H1 (cell line): ENCODE measurements at regions not wholly inside any gene's neighbourhood (a gene's known extent, or its start where the extent isn't known, plus 50 kb on each side); places are given as distances from the start of the nearest gene placed in this dataset.

Experiments used
- CTCF ChIA-PET: fragments of 300-600 bp; sonication (Branson Sonifier 250); formaldehyde crosslinking; loops from one replicate; lab custom pipeline; 2021; ENCODE audit not compliant: partially characterized antibody; lab: Charles Lee
- POLR2A ChIA-PET: fragments of 300-600 bp; sonication (Branson Sonifier 250); formaldehyde crosslinking; loops from one replicate; lab custom pipeline; 2021; ENCODE audit warnings: inconsistent platforms; ENCODE audit not compliant: partially characterized antibody; lab: Charles Lee
- DNase-seq, 2 experiments: peaks; one replicate each; pipeline versions ENCODE4 v3.0.0 to v3.0.0-alpha.2; 2010 to 2022; ENCODE audit warnings: low spot score in 2 of 2, low read depth in 1 of 2, mixed read lengths in 1 of 2
- FAIRE-seq: peaks from 2 replicates; lab custom pipeline; 2011; peaks lifted over from hg19 to GRCh38; lab: Jason Lieb, UNC
- H2AFZ ChIP-seq: 2 replicates; pipeline ENCODE4 v1.8.1; 2012; ENCODE audit warnings: low read length, inconsistent platforms
- H2AK5ac ChIP-seq: 2 replicates; pipeline ENCODE4 v1.6.1; 2013; ENCODE audit warnings: low read depth, low read length
- H2BK120ac ChIP-seq: replicated peaks from 2 replicates; pipeline ENCODE3; 2013; ENCODE audit warnings: low read depth, low read length, inconsistent platforms
- H2BK12ac ChIP-seq: 2 replicates; pipeline ENCODE4 v1.6.1; 2013; ENCODE audit warnings: low read depth, low read length
- H2BK15ac ChIP-seq: 2 replicates; pipeline ENCODE4 v1.6.1; 2013; ENCODE audit warnings: low read length
- H2BK20ac ChIP-seq: 2 replicates; pipeline ENCODE4 v1.6.1; 2013; ENCODE audit warnings: low read length
- H2BK5ac ChIP-seq: 2 replicates; pipeline ENCODE4 v1.6.1; 2013; ENCODE audit warnings: low read depth, low read length
- H3K14ac ChIP-seq: 2 replicates; pipeline ENCODE4 v1.6.1; 2013; ENCODE audit warnings: inconsistent platforms; ENCODE audit not compliant: insufficient read length
- H3K18ac ChIP-seq: 2 replicates; pipeline ENCODE4 v1.6.1; 2013; ENCODE audit warnings: low read length; ENCODE audit errors: extremely low read depth
- H3K23ac ChIP-seq: 2 replicates; pipeline ENCODE4 v1.6.1; 2013; ENCODE audit warnings: inconsistent platforms; ENCODE audit not compliant: insufficient read length
- H3K23me2 ChIP-seq: 2 replicates; pipeline ENCODE4 v1.6.1; 2013; ENCODE audit warnings: low read depth, low read length
- H3K27ac ChIP-seq: 2 replicates; pipeline ENCODE4 v1.6.1; 2011; ENCODE audit warnings: low read depth, low read length, inconsistent platforms
- H3K27me3 ChIP-seq, 4 experiments: replicated peaks in 1 of 4; 1 replicate in 1 of 4; 2 replicates in 3 of 4; pipeline versions ENCODE4 v1.6.1 to v1.8.1; 2011 to 2013; ENCODE audit warnings: low read length in 3 of 4, mild to moderate bottlenecking in 3 of 4, inconsistent platforms in 2 of 4, mixed read lengths in 2 of 4, moderate library complexity in 1 of 4; ENCODE audit not compliant: control insufficient read depth in 3 of 4, insufficient read depth in 3 of 4; ENCODE audit errors: extremely low read depth in 1 of 4
- H3K36me3 ChIP-seq, 4 experiments: 2 replicates each; pipeline versions ENCODE4 v1.6.1 to v1.8.1; 2011 to 2013; ENCODE audit warnings: mild to moderate bottlenecking in 4 of 4, low read length in 3 of 4, moderate library complexity in 2 of 4, control low read depth in 1 of 4, inconsistent platforms in 1 of 4; ENCODE audit not compliant: insufficient read depth in 4 of 4, control insufficient read depth in 2 of 4
- H3K4ac ChIP-seq: replicated peaks from 2 replicates; pipeline ENCODE3; 2013; ENCODE audit warnings: low read length, low read depth, mixed read lengths, inconsistent platforms; ENCODE audit not compliant: insufficient read length
- H3K4me1 ChIP-seq, 4 experiments: replicated peaks in 1 of 4; 1 replicate in 1 of 4; 2 replicates in 3 of 4; pipeline versions ENCODE4 v1.6.1 to v1.8.1; 2011 to 2013; ENCODE audit warnings: low read length in 3 of 4, inconsistent platforms in 2 of 4, mixed read lengths in 1 of 4; ENCODE audit not compliant: insufficient read depth in 4 of 4, control insufficient read depth in 3 of 4
- H3K4me2 ChIP-seq, 2 experiments: 2 replicates each; pipeline versions ENCODE4 v1.6.1 to v1.8.1; 2011 to 2013; ENCODE audit warnings: low read depth in 2 of 2, low read length in 2 of 2, control low read depth in 1 of 2, inconsistent platforms in 1 of 2, mild to moderate bottlenecking in 1 of 2; ENCODE audit not compliant: insufficient read depth in 1 of 2
- H3K4me3 ChIP-seq, 4 experiments: fragments of 200-600, 300-600 bp in 1 of 4; sonication (generic), shearing (Covaris generic), sonication (Bioruptor Twin) in 1 of 4; 2 replicates each; pipeline versions ENCODE4 v1.5.1 to v1.8.1; 2011 to 2016; ENCODE audit warnings: low read length in 4 of 4, low read depth in 3 of 4, control low read depth in 2 of 4, inconsistent platforms in 2 of 4, mild to moderate bottlenecking in 2 of 4, mixed read lengths in 1 of 4, moderate library complexity in 1 of 4; ENCODE audit not compliant: insufficient read depth in 2 of 4; ENCODE audit errors: extremely low read depth in 1 of 4
- H3K56ac ChIP-seq: replicated peaks from 2 replicates; pipeline ENCODE3; 2013; ENCODE audit warnings: low read depth, mild to moderate bottlenecking, mixed read lengths, low read length, inconsistent platforms; ENCODE audit not compliant: insufficient read length
- H3K79me1 ChIP-seq: 2 replicates; pipeline ENCODE4 v1.6.1; 2013; ENCODE audit warnings: low read depth, low read length, control low read depth
- H3K79me2 ChIP-seq, 2 experiments: 2 replicates each; pipeline versions ENCODE4 v1.6.1 to v1.8.1; 2012 to 2013; ENCODE audit warnings: low read length in 2 of 2, mild to moderate bottlenecking in 2 of 2, inconsistent platforms in 1 of 2; ENCODE audit not compliant: insufficient read depth in 2 of 2, control insufficient read depth in 1 of 2
- H3K9ac ChIP-seq, 4 experiments: replicated peaks in 1 of 4; 1 replicate in 1 of 4; 2 replicates in 3 of 4; pipeline versions ENCODE4 v1.6.1 to v1.8.1; 2011 to 2013; ENCODE audit warnings: low read depth in 3 of 4, low read length in 3 of 4, control low read depth in 2 of 4, mild to moderate bottlenecking in 2 of 4, moderate library complexity in 2 of 4, inconsistent platforms in 1 of 4; ENCODE audit errors: extremely low read depth in 1 of 4
- H3K9me3 ChIP-seq, 2 experiments: 2 replicates each; pipeline versions ENCODE4 v1.6.1 to v1.8.1; 2012 to 2013; ENCODE audit warnings: mild to moderate bottlenecking in 2 of 2, moderate library complexity in 2 of 2, control low read depth in 1 of 2, inconsistent platforms in 1 of 2, low read depth in 1 of 2, low read length in 1 of 2, mixed read lengths in 1 of 2; ENCODE audit not compliant: insufficient read depth in 2 of 2
- H4K20me1 ChIP-seq, 2 experiments: replicated peaks in 1 of 2; 2 replicates each; pipeline versions ENCODE3 to v1.8.1; 2011 to 2013; ENCODE audit warnings: inconsistent platforms in 2 of 2, low read length in 2 of 2, mild to moderate bottlenecking in 1 of 2; ENCODE audit not compliant: insufficient read depth in 2 of 2, control insufficient read depth in 1 of 2
- H4K5ac ChIP-seq: 2 replicates; pipeline ENCODE4 v1.6.1; 2013; ENCODE audit warnings: low read length, low read depth, mixed read lengths, inconsistent platforms; ENCODE audit not compliant: insufficient read length
- H4K8ac ChIP-seq: 2 replicates; pipeline ENCODE4 v1.8.0; 2013; ENCODE audit warnings: mild to moderate bottlenecking, moderate library complexity, low read length, inconsistent platforms; ENCODE audit not compliant: insufficient read depth; ENCODE audit errors: extremely low read depth
- H4K91ac ChIP-seq: replicated peaks from 2 replicates; pipeline ENCODE3; 2013; ENCODE audit warnings: low read length, mixed read lengths, inconsistent platforms; ENCODE audit not compliant: insufficient read length
- BRCA1 ChIP-seq: IDR thresholded peaks from 2 replicates; pipeline ENCODE4 v1.6.1; 2012; ENCODE audit warnings: low read depth, low read length, improper control_type of control experiment
- CBX5 ChIP-seq: fragments of 300-800, 300-1000 bp; sonication (generic); IDR thresholded peaks from 2 replicates; pipeline ENCODE4 v1.7.1; 2016; ENCODE audit warnings: antibody characterized with exemption, low read length, low read depth
- EGR1 ChIP-seq: IDR thresholded peaks from 2 replicates; pipeline ENCODE4 v1.6.1; 2011; ENCODE audit warnings: low read depth, low read length, borderline replicate concordance
- FOSL1 ChIP-seq: IDR thresholded peaks from 2 replicates; pipeline ENCODE4 v1.6.1; 2011; ENCODE audit warnings: mild to moderate bottlenecking, low read depth, low read length, moderate library complexity; ENCODE audit not compliant: insufficient read depth
- GTF2F1 ChIP-seq: IDR thresholded peaks from 2 replicates; pipeline ENCODE4 v1.6.1; 2012; ENCODE audit warnings: low read depth, low read length, improper control_type of control experiment, borderline replicate concordance
- HDAC2 ChIP-seq, 2 experiments: fragments of 300-600 bp in 1 of 2; sonication (generic) in 1 of 2; IDR thresholded peaks; 2 replicates each; pipeline ENCODE4 v1.6.1; 2011 to 2012; ENCODE audit warnings: low read depth in 2 of 2, low read length in 2 of 2, mild to moderate bottlenecking in 2 of 2, moderate library complexity in 2 of 2, borderline replicate concordance in 1 of 2, inconsistent platforms in 1 of 2
- SIRT6 ChIP-seq: IDR thresholded peaks from one replicate; pipeline ENCODE4 v1.7.1; 2012; ENCODE audit warnings: low read length, inconsistent platforms
- SP2 ChIP-seq: IDR thresholded peaks from 2 replicates; pipeline ENCODE4 v1.6.1; 2012; ENCODE audit warnings: mild to moderate bottlenecking, low read length, inconsistent platforms
- SP4 ChIP-seq: IDR thresholded peaks from 2 replicates; pipeline ENCODE4 v1.6.1; 2012; ENCODE audit warnings: low read length, inconsistent platforms
- SRF ChIP-seq: IDR thresholded peaks from 2 replicates; pipeline ENCODE4 v1.6.1; 2011; ENCODE audit warnings: mild to moderate bottlenecking, low read depth, low read length, moderate library complexity

- no peak overlapping the region for H2BK15ac ChIP-seq
- TF ChIP-seq CBX5 = no peak
- no peak for TF ChIP-seq SP4
- no peak for TF ChIP-seq FOSL1
- TF ChIP-seq HDAC2 (IDR thresholded peaks at IDR 0.05; ENCODE audit: borderline replicate concordance in 1 of 2, low read depth in 2 of 2, low read length in 2 of 2) = no peak
- TF ChIP-seq GTF2F1 = no peak
- TF ChIP-seq SIRT6 = no peak
- no peak for TF ChIP-seq SP2
- no peak for TF ChIP-seq SRF
- no peak for TF ChIP-seq EGR1
- TF ChIP-seq BRCA1 = no peak
Measured at GRCh38 chr2:83378921-83379320, 1080.2 kb downstream of the SUCLG1 start.

More at GRCh38 chr2:83378921-83379320, 1080.2 kb downstream of the SUCLG1 start:
- Histone ChIP-seq H3K4me2 (no peak overlapping the region), H3K27ac (no peak overlapping the region), H2AFZ (no peak overlapping the region), H4K8ac (no peak overlapping the region), H3K9me3 (peaks cover 9 to 11% of the 10 kb centered on the region in 2 experiments), H3K79me2 (no peaks in the 10 kb centered on the region), H2BK12ac (no peak overlapping the region), H3K23me2 (no peaks in the 10 kb centered on the region), H3K4ac (no peak overlapping the region), H4K91ac (no peak overlapping the region), H3K27me3 (no peaks in the 10 kb centered on the region), H2BK20ac (no peak overlapping the region), H3K23ac (no peak overlapping the region), H3K9ac (no peak overlapping the region), H3K56ac (no peak overlapping the region), H4K5ac (no peak overlapping the region), H3K79me1 (no peaks in the 10 kb centered on the region), H3K4me3 (no peak overlapping the region), H3K18ac (no peak overlapping the region), H2BK5ac (no peak overlapping the region), H3K36me3 (peaks cover 0 to 6% (median 0%) of the 10 kb centered on the region in 4 experiments; a peak in 1 of 8 replicates), H4K20me1 (no peaks in the 10 kb centered on the region), H3K14ac (no peak overlapping the region), H2AK5ac (no peak overlapping the region), H3K4me1 (no peaks in the 10 kb centered on the region), H2BK120ac (no peak overlapping the region)
- DNase-seq (no peak), FAIRE-seq (no peak)
- ChIA-PET CTCF (no interaction called here), POLR2A (no interaction called here)
